Right renal cortex interstitium (tissue), 3 donors: ENCODE measurements at regions not wholly inside any gene's neighbourhood (a gene's known extent, or its start where the extent isn't known, plus 50 kb on each side); places are given as distances from the start of the nearest gene placed in this dataset.

Source experiments
- DNase-seq, 3 donors: peaks; one replicate each; pipeline ENCODE4 v3.0.0-alpha.2; 2013; ENCODE audit warnings: low read depth in 3 of 3, low spot score in 2 of 3

DNA sequence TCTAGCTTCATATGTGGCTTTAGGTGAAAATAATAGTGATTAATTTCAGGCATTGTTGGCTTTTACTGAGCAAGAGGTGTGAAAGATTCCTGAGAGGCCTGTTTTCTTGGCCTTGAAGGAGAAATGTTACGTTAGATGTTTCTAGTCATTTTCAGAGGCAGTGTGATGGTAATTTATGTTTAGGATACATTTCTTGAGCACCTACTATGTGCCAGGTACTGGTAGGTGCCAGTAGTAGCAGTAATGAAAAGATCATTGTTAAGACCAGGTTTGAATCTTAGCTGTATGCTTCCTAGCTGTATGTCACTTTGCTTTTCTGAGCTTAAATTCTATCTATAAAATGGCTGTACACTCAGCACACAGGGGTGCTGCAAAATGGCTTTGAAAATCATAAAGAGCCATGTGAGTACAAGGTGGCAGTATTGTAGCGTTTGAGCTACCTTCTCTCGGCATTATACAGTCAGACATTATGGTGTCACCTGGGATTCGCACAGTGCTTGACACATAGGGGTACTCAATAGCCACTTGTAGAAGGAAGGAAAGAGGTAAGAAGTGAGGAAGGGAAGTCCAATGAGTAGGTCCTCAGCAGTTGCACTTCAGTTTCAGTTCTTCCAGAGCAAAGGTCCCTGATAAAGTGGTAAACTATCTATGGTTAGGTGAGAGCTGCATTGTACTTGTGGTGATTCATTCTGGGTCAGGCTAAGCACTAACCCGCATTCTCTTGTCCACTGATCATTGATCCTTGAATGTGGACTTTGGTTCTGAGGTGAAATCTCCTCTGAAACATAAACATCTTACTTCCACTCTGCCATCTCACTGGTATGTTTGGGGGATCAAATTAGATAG lies 166.5 kb upstream of the NR3C1 start:
- DNase-seq = no peak

DNA sequence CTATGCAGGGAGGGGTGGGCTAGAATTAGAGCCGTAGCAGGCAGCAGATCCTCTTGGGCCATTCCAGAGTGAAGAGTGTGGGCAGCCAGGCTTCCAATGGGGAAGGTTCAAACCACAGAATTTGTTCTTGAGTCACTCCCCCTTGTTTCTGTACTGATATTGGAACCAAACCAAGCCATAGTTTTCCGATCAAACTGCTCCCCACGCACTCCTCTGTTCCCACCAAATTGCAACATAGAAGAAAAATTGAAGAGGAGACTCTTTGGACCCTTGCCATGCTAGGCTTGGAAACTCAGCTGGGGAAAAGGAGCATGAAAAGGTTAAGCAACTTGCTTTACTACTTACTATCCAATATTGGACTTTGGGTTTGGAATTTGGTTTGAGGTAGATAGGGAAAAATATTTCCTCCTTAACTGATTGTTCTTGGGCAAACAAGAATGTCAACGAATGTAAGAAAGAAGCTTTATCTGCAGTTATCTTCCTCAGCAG lies 165.8 kb upstream of the NR3C1 start:
- DNase-seq = no peak

DNA sequence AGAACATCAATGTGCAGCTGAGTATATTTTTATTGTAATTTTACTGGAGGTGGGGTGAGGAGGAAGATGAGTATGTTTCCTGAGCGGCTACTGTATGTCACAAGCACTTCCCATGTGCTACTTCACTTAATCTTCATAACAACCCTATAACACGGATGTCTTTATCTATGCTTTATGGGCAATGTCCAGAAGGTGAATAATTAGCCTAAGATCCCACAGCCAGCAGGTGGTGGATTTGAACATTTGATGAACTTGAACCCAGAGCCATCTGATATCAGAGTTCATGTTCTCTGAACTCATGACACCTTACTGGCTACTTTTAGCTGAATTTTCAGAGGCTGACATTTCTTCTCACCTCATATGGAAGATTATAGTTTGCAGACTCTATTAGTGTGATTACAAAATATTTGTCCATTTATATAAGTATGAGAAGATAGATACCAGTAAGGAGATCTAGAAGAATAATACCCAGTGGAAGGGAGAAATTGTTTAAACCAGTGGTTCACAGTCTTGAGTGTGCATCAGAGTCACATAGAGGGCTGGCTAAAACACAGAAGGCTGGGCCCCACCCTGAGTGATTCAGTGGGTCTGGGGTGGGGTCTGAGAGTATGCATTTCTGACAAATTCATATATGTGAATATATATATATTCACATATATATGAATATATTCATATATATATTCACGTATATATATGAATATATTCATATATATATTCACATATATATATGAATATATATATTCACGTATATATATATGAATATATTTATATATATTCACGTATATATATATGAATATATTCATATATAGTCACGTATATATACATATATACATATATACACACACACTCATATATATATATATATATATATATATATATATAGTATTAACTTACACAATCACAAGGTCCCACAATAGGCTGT lies 164.4 kb upstream of the NR3C1 start:
- no peak for DNase-seq

DNA sequence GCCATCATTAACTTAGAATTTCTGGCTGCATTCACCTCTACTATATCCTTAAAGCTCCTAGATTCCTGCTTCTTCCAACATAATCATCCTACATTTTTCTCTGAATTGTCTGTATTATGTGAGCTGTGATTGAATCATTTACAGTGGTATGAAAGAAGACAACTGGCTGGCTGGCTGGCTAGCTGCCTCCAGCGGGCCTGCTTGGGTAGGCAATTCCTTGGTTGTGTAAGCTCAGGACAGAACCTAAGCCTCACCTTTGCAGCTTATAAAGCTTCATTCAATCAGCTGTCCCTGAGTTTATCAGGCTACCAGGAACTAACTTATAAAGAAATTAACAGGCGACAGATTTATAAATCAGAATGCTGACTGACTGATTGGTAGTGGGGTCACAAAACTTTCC lies 162.7 kb upstream of the NR3C1 start:
- DNase-seq = no peak

DNA sequence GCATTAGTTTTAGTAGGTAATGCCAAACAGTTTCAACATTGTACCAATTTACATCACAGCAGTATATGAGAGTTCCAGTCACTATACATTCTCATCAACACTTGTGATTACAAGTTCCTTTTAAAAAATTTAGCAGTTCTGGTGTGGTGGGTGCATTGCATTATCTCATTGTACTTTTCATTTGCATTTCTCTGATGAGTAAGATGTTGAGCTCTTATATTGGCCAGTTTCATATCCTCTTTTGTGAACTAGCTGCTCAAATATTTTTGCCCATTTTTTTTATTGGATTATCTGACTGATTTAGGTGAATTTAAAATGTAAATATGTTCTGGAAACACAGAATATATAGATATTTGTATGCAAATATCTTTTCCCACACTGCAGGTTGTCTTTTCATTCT lies 160.9 kb upstream of the NR3C1 start:
- no peak for DNase-seq

DNA sequence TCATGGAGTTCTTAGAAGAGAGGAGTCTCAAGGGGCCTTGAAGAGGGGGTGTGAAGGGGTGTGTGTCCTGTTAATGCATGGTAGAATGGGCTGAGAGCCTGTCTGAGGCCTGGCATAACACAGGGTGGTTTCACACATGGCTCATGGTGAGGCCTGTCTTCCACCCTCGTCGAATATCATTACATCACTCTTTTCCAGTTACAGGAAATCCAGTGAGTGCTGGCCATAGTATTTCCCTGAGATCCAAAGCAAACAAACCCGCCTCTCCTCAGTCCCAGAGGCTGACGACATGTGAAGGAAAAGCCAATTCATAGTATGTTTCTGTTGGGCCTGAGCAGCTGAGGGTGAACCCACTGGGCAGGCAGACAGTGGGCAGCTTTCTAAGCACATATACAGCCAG lies 159.4 kb upstream of the NR3C1 start:
- DNase-seq = no peak

DNA sequence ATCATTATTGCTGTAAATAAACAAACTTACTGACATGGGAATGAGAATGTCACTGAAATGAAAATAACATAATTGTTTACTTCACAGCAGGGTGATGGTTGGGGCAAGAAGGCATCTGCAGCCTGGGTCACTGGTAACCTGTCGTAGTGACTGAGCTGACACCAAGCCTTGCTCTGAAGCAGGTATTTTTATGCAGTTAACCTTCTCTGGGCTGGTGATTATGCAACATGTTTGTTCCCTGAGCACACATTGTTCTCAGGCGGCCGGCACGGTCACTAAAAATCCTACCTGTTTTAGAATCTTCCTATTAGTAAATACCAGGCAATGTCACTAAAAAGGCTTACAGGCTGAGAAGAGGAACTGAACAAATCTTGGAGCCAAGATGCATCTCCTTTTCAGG lies 157.7 kb upstream of the NR3C1 start:
- no peak for DNase-seq

DNA sequence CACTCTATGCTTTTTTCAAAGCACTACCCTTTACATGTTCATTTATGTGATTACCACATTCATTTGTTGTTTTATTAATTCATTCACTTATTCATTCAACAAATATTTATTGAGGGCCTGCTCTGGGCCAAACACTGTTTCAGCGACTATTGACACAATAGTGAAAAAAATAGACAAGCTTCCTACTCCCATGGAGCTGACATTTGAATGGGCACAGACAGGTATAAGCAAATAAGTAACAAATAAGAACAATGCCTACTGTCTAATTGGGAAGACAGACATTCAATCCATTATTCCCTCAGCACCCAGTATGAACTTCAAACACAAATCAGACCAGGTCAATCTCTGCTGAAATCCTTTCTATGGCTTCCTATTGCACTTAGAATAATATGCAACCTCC lies 156.9 kb upstream of the NR3C1 start:
- DNase-seq = no peak

DNA sequence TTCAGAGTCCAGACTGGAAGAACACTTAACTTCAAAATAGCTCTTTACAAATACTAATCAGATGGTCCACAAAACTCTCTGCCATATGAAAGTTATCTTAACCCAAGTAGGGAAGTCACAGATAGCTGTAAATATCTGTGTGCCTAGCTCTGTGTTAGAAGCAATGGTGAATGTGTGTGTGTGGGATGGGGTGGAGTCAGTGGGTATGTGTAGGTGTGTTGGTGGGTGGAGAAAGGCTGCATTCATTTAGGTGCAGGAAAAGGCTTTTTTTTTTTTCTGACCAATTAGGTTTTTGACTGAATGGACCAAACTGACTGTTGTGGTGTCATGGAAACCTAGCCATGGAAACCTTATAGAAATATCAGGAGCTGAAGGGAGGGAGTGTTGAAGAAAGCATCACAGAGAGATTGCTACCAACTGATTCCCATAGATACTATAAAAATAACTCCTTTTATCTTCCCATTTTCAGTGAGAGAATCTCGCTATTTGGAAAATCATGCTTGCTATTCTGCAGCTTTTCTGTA lies 156.2 kb upstream of the NR3C1 start:
- no peak for DNase-seq

DNA sequence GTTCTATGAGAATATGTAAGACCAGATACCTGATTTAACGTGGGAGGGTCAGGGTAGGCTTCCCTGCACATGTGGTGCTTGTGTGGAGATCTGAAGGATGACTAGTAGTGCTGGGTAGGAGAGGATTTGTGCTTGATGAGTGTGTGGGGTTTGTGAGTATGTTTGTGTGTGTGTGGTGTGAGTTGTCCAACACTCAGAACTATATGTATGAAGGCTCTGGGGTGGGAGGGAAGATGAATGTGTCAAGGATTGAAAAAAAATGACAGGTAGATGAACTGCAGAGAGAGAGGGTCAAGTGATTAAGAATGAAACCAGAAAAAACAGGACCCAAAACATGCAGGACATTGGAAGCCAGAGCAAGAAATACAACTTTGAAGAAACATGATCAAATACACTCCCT lies 154.6 kb upstream of the NR3C1 start:
- no peak for DNase-seq

DNA sequence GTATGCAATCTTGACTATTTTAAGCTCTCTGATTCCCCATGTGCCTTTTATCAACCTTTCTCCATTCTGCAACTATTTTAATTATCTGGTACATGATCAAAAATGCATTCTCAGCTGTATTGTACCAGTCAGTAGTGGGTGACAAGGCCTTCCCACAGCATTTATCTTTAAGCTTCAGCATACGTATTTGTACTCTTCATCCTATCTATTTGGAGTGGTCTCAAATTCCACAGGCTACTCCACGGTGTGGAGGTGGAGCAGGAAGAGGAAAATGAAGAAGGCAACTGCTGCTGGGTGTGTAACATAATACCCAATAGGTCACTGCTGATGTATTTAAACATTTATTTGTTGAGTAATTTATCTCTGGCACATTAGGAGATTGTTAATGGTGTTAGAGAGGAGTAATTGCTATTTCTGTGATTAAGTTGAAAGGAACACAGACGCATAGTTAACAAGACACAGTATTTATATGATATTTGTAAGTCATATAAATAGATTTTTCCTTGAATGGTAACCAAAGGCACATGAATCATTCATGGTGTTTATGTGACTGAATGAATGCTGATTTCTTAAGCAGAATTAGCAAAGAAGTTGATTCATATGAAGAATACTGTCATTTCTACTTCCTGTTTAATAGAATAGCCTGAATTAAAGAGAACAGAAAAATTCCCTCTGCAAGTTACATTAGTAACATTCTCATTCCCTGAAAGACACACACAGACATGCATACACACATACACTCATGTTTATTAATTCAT lies 153.8 kb upstream of the NR3C1 start:
- no peak for DNase-seq

DNA sequence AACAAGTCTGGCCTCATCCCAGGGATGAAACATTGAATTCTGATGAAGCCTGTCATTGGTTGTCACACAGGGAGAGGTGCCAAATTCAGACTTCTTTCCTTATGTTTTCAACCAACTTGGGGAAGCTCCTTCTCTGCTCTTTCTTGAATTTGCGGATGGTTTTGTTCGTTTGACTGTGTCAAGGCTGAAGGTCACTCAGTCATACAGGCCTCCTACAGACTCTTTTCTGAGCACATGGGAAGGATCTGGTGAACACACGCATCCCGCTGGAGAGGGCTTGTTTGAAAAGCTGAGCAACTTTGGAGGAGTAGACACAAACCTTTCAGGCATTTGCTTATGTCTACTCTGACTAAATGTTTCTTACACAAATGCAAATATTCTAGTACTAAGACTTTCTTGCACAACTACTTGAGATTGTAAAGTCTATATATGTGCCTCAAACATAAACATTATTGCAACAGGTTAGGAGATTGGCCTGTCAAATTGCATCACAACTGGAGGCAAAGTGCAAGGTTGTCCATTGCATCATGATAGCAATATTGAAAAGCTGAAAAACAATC lies 151.5 kb upstream of the NR3C1 start:
- DNase-seq = no peak

DNA sequence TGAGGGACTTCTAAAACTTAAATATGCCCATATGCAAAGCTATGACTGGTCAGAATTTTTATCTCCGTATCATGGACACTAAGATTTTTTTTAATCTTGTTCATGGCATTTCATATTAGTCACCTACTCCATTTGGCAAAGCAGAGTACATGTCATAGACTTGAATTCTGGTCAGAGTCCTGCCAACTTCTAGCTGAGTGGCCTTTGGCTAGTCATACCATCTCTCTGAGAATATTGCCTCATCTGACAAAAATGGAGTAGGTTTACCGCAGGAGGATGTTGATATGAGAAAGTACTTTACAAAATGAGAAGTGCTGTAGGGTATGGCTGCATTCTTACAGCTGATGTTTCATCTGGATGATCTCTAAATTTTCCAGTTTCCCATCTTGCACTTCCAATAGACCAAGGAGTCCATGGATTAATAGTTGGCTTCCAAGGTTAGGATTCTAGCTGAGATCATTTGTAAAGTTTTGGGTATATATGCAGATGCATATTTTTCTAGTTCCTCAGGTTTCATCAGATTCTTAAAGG lies 150.8 kb upstream of the NR3C1 start:
- no peak for DNase-seq

DNA sequence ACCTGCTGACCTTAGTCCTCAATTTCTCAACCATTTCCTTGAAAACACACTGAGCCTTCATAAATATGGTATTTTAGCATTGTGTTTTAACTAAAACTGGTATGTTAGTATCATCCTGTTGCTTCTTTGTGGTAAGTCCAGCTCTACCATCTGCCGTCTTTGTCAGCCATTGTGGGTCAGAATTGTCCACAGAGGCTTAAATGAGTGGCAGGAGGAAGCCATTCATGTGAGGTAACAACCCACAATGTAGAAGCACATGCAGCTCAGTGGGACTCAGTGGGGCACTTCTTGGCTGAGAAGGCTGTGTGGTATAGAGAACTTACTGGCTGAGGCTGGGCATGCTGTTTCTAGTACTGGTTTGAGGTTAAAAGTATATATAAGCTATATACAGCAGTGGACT lies 149.2 kb upstream of the NR3C1 start:
- no peak for DNase-seq

DNA sequence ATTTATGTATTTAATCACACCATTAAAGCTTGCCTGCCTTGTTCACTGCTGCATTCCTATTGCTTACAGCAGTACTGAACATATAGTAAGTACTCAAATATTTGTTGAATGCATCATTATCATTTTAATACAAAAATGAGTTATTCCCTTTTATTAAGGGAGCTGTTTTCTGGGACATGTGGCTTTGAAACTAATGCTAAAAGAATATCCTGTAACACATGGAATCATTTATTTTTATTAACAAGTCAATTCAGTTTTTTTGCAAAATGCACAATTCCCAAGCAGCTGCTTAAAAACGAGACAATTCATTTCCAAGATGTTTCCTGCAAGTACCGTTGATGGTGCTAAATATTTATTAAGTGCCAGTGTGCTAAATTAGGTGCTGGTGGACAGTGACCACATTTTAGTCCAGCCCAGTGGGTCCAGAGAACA lies 148.3 kb upstream of the NR3C1 start:
- no peak for DNase-seq

DNA sequence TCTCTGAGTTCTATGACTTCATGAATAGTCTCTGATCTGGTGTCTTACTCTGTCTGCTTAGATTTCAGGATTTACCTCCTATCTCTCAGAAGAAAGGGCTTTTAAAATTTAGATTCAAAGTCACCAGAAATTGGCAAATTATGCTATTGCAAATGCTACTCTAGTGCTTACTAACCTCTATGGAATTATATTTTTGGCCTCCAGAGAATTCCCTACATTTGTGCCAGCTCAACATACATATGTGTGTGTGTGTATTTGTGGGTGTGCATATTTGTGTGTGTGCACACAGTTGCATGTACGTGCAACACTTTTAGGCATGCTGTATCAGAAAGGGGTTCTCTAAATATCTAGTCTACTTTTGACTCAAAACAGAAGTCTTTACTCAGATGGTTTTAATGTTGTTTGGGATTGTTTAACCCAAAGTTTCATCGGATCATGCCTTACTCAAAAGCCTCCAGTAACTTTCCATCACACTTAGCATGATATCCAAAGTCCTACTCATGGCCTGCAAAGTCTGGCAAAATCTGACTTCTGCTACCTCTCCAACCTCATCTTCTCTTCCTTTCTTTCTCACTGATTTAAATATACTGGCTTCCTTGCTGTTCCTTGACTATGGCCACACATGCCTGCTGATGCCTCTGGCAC lies 147.6 kb upstream of the NR3C1 start:
- no peak for DNase-seq

DNA sequence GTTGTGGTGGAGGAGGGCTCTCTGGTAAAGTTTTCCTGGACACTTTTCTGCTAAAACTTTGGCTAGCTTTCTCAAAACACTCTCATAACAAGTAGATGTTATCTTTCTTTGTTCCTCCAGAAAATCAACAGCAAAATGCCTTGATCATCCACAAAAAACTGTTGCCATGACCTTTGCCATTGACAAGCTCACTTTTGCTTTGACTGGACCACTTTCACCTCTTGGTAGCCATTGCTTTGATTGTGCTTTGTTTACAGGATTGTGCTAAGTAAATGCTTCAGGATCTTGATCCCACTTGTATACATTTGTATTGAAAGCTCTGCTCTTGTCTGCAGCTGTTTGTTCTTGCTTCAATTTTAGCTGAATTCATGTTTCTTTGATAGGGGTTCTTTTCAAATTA lies 143.9 kb upstream of the NR3C1 start:
- DNase-seq = no peak

DNA sequence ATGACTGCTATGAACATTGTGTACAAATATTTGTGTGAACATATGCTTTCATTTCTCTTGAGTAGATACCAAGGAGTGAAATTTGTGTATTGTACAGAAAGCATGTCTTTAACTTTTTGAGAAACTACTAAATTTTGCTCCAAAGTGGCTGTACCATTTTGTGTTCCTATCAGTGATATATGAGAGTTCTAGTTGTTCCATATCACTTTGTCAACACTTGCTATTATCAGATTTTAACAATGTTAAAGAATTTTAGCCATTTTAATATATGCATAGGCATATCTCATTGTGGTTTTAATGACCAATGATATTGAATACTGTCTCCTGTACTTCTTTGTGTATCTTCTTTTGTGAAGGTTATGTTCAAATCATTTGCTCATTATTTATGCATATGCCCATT lies 142.9 kb upstream of the NR3C1 start:
- DNase-seq = no peak

DNA sequence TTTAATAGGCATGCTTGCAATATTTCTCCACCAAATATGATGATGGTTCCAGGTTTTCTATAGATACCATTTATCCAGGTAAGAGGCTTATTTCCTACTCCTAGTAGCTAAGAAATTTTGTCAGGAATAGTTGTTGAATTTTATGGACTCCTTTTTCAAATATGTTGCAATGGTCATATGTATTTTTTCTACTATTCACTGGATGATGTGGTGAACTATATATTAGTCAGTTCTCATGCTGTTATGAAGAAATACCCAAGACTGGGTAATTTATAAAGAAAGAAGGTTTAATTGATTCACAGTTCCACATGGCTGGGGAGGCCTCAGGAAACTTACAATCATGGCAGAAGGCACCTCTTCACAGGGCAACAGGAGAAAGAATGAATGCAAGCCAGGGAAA lies 141.1 kb upstream of the NR3C1 start:
- no peak for DNase-seq
